ENCODE measurements at regions not wholly inside any gene's neighbourhood (a gene's known extent, or its start where the extent isn't known, plus 50 kb on each side); places are given as distances from the start of the nearest gene placed in this dataset.
A peak's percentile ranks its signal among the peaks of the same experiment; 100 is the strongest.

DNA sequence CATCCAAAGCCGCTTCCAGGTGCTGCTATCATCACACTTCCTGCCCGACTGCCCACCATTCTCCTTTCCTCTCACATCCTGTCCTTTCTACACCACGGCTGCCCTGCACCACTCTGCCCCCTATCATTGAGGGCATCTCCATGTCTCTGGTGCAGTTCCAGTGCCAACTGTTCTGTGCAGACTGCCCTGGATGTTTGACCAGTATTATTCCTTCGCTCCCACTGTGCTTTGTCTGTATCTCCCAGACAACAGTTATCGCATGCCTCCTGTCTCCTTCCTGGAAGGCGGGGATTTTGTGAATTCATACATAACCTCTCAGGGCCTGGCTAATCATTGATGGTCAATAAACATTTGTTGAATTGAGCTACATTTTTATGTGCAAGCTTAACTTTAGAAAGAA lies 63.6 kb upstream of the GNG12 start:
- DNase-seq = peak in 2 of 3 donors; percentile 8 to 39
- no peak overlapping the region for H3K9ac ChIP-seq (ENCODE audit: insufficient read depth in 1 of 2, low read length in 2 of 2)
- no peaks in the 10 kb centered on the region for H3K27me3 ChIP-seq (ENCODE audit: control insufficient read depth in 3 of 3, insufficient read depth in 3 of 3, low read length in 2 of 3)
- no peaks in the 10 kb centered on the region for H3K36me3 ChIP-seq (ENCODE audit: control insufficient read depth in 4 of 4, insufficient read depth in 4 of 4, low read length in 4 of 4)
- no peak for ATAC-seq (ENCODE audit: insufficient read depth, low FRiP score)
- H3K4me1 ChIP-seq (ENCODE audit: control insufficient read depth in 5 of 5, insufficient read depth in 5 of 5, low read length in 5 of 5) = peaks cover 0 to 5% (median 0%) of the 10 kb centered on the region in 5 donors
- no peak overlapping the region for H3K4me3 ChIP-seq
- H3K27ac ChIP-seq (ENCODE audit: low read depth in 1 of 2, low read length in 1 of 2) = no peak overlapping the region
- H3K9me3 ChIP-seq (ENCODE audit: control insufficient read depth in 4 of 4, insufficient read depth in 3 of 4, low read length in 3 of 4) = peaks cover 0 to 1% (median 0%) of the 10 kb centered on the region in 4 donors
- WGBS, 2 donors = 66 to 84% methylated on average over 6 of the region's 6 CpGs
- TF ChIP-seq, protein P1, sequence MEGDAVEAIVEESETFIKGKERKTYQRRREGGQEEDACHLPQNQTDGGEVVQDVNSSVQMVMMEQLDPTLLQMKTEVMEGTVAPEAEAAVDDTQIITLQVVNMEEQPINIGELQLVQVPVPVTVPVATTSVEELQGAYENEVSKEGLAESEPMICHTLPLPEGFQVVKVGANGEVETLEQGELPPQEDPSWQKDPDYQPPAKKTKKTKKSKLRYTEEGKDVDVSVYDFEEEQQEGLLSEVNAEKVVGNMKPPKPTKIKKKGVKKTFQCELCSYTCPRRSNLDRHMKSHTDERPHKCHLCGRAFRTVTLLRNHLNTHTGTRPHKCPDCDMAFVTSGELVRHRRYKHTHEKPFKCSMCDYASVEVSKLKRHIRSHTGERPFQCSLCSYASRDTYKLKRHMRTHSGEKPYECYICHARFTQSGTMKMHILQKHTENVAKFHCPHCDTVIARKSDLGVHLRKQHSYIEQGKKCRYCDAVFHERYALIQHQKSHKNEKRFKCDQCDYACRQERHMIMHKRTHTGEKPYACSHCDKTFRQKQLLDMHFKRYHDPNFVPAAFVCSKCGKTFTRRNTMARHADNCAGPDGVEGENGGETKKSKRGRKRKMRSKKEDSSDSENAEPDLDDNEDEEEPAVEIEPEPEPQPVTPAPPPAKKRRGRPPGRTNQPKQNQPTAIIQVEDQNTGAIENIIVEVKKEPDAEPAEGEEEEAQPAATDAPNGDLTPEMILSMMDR (IDR thresholded peaks at IDR 0.05; ENCODE audit: control extremely low read depth, extremely low read depth) = no peak

DNA sequence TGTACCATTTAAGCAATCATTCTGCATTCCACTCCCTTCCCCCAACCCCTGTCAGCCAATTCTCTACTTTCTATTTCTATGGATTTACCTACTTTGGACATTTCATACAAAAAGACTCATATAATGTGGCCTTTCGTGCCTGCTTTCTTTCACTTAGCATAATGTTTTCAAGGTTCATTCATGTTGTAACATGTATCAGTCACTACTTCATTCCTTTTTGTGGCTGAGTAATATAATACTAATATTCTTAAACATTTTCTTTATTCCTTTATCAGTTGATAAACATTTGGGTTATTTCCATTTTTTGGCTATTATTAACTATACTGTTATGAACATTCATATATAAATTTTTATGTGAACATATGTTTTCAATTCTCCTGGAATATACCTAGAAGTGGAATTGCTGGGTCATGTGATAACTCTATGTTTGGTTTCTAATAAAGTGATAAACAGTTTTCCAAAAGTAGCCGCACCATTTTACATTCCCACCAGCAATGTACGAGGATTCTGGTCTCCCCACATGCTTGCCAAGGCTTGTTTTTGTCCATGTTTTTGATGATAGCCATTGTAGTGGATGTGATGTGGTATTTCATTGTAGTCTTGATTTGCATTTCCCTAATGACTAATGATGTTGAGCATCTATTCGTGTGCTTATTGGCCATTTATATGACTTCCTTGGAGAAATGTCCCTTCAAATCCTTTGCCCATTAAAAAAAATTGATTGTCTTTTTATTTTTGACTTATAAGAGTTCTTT lies 61.9 kb upstream of the GNG12 start:
- no peak for ATAC-seq (ENCODE audit: insufficient read depth, low FRiP score)
- Histone ChIP-seq H3K27me3 (ENCODE audit: control insufficient read depth in 3 of 3, insufficient read depth in 3 of 3, low read length in 2 of 3) (no peaks in the 10 kb centered on the region), H3K4me3 (no peak overlapping the region), H3K9me3 (ENCODE audit: control insufficient read depth in 4 of 4, insufficient read depth in 3 of 4, low read length in 3 of 4) (peaks cover 0 to 1% (median 0%) of the 10 kb centered on the region in 4 donors), H3K27ac (ENCODE audit: low read depth in 1 of 2, low read length in 1 of 2) (no peak overlapping the region), H3K9ac (ENCODE audit: insufficient read depth in 1 of 2, low read length in 2 of 2) (no peak overlapping the region), H3K36me3 (ENCODE audit: control insufficient read depth in 4 of 4, insufficient read depth in 4 of 4, low read length in 4 of 4) (no peaks in the 10 kb centered on the region), H3K4me1 (ENCODE audit: control insufficient read depth in 5 of 5, insufficient read depth in 5 of 5, low read length in 5 of 5) (peaks cover 0 to 5% (median 0%) of the 10 kb centered on the region in 5 donors)
- no peak for DNase-seq
- 89 to 94% methylated on average over 4 of the region's 4 CpGs for WGBS, 2 donors
- TF ChIP-seq, protein P1 (IDR thresholded peaks at IDR 0.05; ENCODE audit: control extremely low read depth, extremely low read depth) = no peak

DNA sequence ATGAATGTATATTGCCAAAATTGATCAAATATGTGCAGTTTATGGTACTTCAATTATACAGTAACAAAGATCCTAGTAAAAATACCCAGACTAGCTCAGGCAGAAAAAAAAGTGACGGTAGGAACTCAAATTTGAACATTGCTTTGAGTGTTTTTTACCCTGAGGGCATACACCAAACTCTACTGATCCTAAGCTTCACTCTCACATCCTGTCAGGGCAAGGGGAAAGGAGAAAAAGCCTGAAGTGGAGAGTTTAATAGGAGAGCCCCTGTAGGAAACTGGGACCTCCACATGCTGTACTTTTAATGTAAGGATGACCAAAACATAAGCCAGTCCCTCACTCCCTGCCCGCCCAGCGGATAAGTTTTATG lies 59.8 kb upstream of the GNG12 start:
- TF ChIP-seq, protein P1 (IDR thresholded peaks at IDR 0.05; ENCODE audit: control extremely low read depth, extremely low read depth) = no peak
- H3K9ac ChIP-seq (ENCODE audit: insufficient read depth in 1 of 2, low read length in 2 of 2) = no peak overlapping the region
- no peak overlapping the region for H3K27ac ChIP-seq (ENCODE audit: low read depth in 1 of 2, low read length in 1 of 2)
- DNase-seq (no peak), ATAC-seq (ENCODE audit: insufficient read depth, low FRiP score) (no peak)
- 86 to 90% methylated on average over 3 of the region's 3 CpGs for WGBS, 2 donors
- H3K4me3 ChIP-seq = no peak overlapping the region
- H3K4me1 ChIP-seq (ENCODE audit: control insufficient read depth in 5 of 5, insufficient read depth in 5 of 5, low read length in 5 of 5) = peaks cover 0 to 5% (median 0%) of the 10 kb centered on the region in 5 donors
- H3K27me3 ChIP-seq (ENCODE audit: control insufficient read depth in 3 of 3, insufficient read depth in 3 of 3, low read length in 2 of 3) = no peaks in the 10 kb centered on the region
- H3K9me3 ChIP-seq (ENCODE audit: control insufficient read depth in 4 of 4, insufficient read depth in 3 of 4, low read length in 3 of 4) = peaks cover 0 to 1% (median 0%) of the 10 kb centered on the region in 4 donors
- H3K36me3 ChIP-seq (ENCODE audit: control insufficient read depth in 4 of 4, insufficient read depth in 4 of 4, low read length in 4 of 4) = no peaks in the 10 kb centered on the region

Measured in lung (tissue), 11 donors.